Mesothelial cell of epicardium (in vitro differentiated cells): ENCODE measurements at regions not wholly inside any gene's neighbourhood (a gene's known extent, or its start where the extent isn't known, plus 50 kb on each side); places are given as distances from the start of the nearest gene placed in this dataset.
"Not testable (repeated sequence)": the region's sequence is repeated elsewhere in the genome, so short reads cannot be mapped to it uniquely, and the experiment has no call there.

Experiments
- DNase-seq, 2 experiments: peaks; one replicate each; pipeline ENCODE4 v3.0.0; 2021; ENCODE audit warnings: low spot score in 2 of 2; ENCODE audit not compliant: unreplicated experiment in 2 of 2
- H3K27ac Mint-ChIP-seq: 2 replicates; pipeline ENCODE4 v1.8.0; 2021; ENCODE audit warnings: mixed read lengths
- H3K27me3 Mint-ChIP-seq: 2 replicates; pipeline ENCODE4 v1.8.0; 2021; ENCODE audit warnings: low read depth, mixed read lengths
- H3K36me3 Mint-ChIP-seq: 2 replicates; pipeline ENCODE4 v1.8.0; 2021; ENCODE audit warnings: mixed read lengths
- H3K4me1 Mint-ChIP-seq: 2 replicates; pipeline ENCODE4 v1.8.0; 2021; ENCODE audit warnings: mixed read lengths
- H3K4me3 Mint-ChIP-seq: 2 replicates; pipeline ENCODE4 v1.8.0; 2021; ENCODE audit warnings: mild to moderate bottlenecking, moderate library complexity, mixed read lengths
- H3K9me3 Mint-ChIP-seq: 2 replicates; pipeline ENCODE4 v1.8.0; 2021; ENCODE audit warnings: mixed read lengths
- CTCF ChIP-seq: fragments of 200-600 bp; sonication (generic); IDR thresholded peaks from one replicate; pipeline ENCODE4 v1.5.0; 2021; ENCODE audit warnings: antibody characterized with exemption; ENCODE audit not compliant: unreplicated experiment

- no peak for TF ChIP-seq CTCF
- Mint-ChIP-seq H3K9me3 (no peaks in the 10 kb centered on the region), H3K36me3 (no peaks in the 10 kb centered on the region), H3K4me3 (no peak overlapping the region), H3K27me3 (peaks cover 57% of the 10 kb centered on the region), H3K27ac (no peak overlapping the region), H3K4me1 (peaks cover 2% of the 10 kb centered on the region)
- DNase-seq = no peak
These were observed 385.9 kb upstream of the CLINT1 start for GRCh38 chr5:158244882-158245281.

GRCh38 chr5:158236511-158237335 is 377.8 kb upstream of the CLINT1 start:
- no peak overlapping the region for H3K4me3 Mint-ChIP-seq
- peaks cover 9% of the 10 kb centered on the region for H3K9me3 Mint-ChIP-seq
- no peak for TF ChIP-seq CTCF
- no peak for DNase-seq
- H3K4me1 Mint-ChIP-seq = peaks cover 2% of the 10 kb centered on the region
- H3K27me3 Mint-ChIP-seq = peaks cover 23% of the 10 kb centered on the region
- H3K36me3 Mint-ChIP-seq = no peaks in the 10 kb centered on the region
- H3K27ac Mint-ChIP-seq = no peak overlapping the region

- no peak for DNase-seq
- no peak for TF ChIP-seq CTCF
- Mint-ChIP-seq H3K4me1 (no peaks in the 10 kb centered on the region), H3K36me3 (no peaks in the 10 kb centered on the region), H3K4me3 (no peak overlapping the region), H3K9me3 (peaks cover 9% of the 10 kb centered on the region), H3K27me3 (peaks cover 19% of the 10 kb centered on the region), H3K27ac (no peak overlapping the region)
These were observed 376.2 kb upstream of the CLINT1 start for GRCh38 chr5:158235159-158235547.

- no peak overlapping the region for H3K27ac Mint-ChIP-seq
- H3K4me3 Mint-ChIP-seq = no peak overlapping the region
- H3K27me3 Mint-ChIP-seq = peaks cover 15% of the 10 kb centered on the region
- H3K36me3 Mint-ChIP-seq = no peaks in the 10 kb centered on the region
- peaks cover 7% of the 10 kb centered on the region for H3K9me3 Mint-ChIP-seq
- no peak for TF ChIP-seq CTCF
- no peak for DNase-seq
- H3K4me1 Mint-ChIP-seq = no peaks in the 10 kb centered on the region
These were observed 375.6 kb upstream of the CLINT1 start for GRCh38 chr5:158234323-158235158.

- DNase-seq = no peak
- Mint-ChIP-seq H3K27ac (no peak overlapping the region), H3K27me3 (peaks cover 10% of the 10 kb centered on the region), H3K4me1 (no peaks in the 10 kb centered on the region), H3K9me3 (peaks cover 10% of the 10 kb centered on the region), H3K36me3 (no peaks in the 10 kb centered on the region), H3K4me3 (no peak overlapping the region)
- TF ChIP-seq CTCF = no peak
These were observed 374.9 kb upstream of the CLINT1 start for GRCh38 chr5:158233735-158234322.

GRCh38 chr5:158227314-158227713 is 368.4 kb upstream of the CLINT1 start:
- not testable (repeated sequence) for H3K4me1 Mint-ChIP-seq, H3K27ac Mint-ChIP-seq, H3K27me3 Mint-ChIP-seq, H3K36me3 Mint-ChIP-seq, DNase-seq, H3K4me3 Mint-ChIP-seq
- H3K9me3 Mint-ChIP-seq = peaks cover 14% of the 10 kb centered on the region
